Large intestine (tissue), 3 donors: ENCODE measurements at regions not wholly inside any gene's neighbourhood (a gene's known extent, or its start where the extent isn't known, plus 50 kb on each side); places are given as distances from the start of the nearest gene placed in this dataset.
"Not testable (repeated sequence)": the region's sequence is repeated elsewhere in the genome, so short reads cannot be mapped to it uniquely, and the experiment has no call there.

Experiments
- DNase-seq, 2 donors: peaks; one replicate each; pipeline versions ENCODE4 v3.0.0 to v3.0.0-alpha.2; 2013
- H3K27ac ChIP-seq: one replicate; pipeline ENCODE4 v1.5.1; 2013; ENCODE audit warnings: low read length
- H3K27me3 ChIP-seq: 2 replicates; pipeline ENCODE4 v1.6.1; 2013; ENCODE audit warnings: low read length; ENCODE audit not compliant: control insufficient read depth, insufficient read depth
- H3K36me3 ChIP-seq: 2 replicates; pipeline ENCODE4 v1.6.1; 2013; ENCODE audit warnings: low read length; ENCODE audit not compliant: control insufficient read depth, insufficient read depth
- H3K4me1 ChIP-seq: one replicate; pipeline ENCODE4 v1.6.1; 2013; ENCODE audit warnings: low read length; ENCODE audit not compliant: control insufficient read depth, insufficient read depth
- H3K4me3 ChIP-seq: one replicate; pipeline ENCODE4 v1.5.1; 2013; ENCODE audit warnings: low read length
- H3K9me3 ChIP-seq: one replicate; pipeline ENCODE4 v1.6.1; 2013; ENCODE audit warnings: mild to moderate bottlenecking, low read depth, low read length, moderate library complexity; ENCODE audit not compliant: control insufficient read depth
- WGBS: methylation state at CpG from one replicate; pipeline ENCODE4 v1.1.5; 2013; ENCODE audit warnings: low lambda C conversion rate; ENCODE audit not compliant: insufficient coverage; 5-methylcytosine and 5-hydroxymethylcytosine counted together

DNA sequence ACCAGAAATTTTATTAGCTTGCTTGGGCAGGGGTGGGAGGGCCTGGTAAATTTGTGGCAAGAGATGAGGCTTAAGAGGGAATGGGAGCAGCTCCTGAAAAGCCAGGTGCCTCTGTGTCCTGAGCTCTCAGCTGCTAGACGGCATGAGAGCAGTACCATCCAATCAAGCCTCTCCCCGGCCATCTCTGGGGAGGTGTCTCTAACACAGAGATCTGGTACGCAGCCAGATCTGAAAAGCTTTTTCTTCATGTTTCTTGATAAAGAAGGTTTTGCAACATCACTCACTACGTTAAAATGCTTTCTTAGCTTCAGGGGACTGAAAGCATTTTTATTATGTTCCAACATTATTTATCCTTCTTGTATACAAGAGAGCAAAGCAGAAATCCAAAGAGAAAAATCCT is 488.2 kb downstream of the RBFOX1 start:
- no peaks in the 10 kb centered on the region for H3K4me1 ChIP-seq
- H3K4me3 ChIP-seq: no peak overlapping the region
- H3K36me3 ChIP-seq: no peaks in the 10 kb centered on the region
- no peaks in the 10 kb centered on the region for H3K27me3 ChIP-seq
- 70% methylated on average over 2 of the region's 4 CpGs for WGBS
- H3K27ac ChIP-seq: no peak overlapping the region
- DNase-seq: no peak
- H3K9me3 ChIP-seq: no peaks in the 10 kb centered on the region

DNA sequence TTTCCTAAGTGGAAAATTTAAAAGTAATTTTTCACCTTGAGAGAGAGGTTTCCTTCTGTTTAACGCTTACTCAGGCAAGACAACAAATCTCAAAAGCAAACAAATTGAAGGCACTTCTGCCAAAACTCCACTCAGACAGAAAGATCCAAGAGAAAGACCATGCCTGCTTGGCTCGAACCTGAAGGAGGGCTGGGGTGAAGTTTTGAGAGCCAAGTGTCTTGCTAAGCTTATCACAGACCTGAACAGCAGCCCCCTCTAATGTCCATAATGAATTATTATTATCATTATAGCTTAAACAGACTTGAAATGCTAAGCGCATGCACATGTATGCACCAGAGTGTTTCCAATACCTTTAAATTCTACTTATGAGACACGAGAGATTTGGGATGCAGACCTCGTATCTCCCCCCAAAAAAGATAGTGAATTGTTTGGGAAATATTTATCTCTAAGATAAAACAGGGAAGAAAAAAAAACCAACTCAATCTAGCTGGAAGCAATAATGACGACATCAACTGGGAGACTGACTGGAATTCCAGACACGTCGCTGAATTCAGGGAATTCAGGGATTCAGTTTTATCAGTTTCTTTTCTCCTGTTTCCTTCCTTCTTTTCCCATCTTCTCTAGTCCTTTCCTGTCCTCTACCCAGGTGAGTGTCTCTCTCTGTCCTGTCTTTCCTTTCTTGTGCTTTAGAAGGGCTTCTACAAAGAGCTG is 473.2 kb downstream of the RBFOX1 start:
- H3K36me3 ChIP-seq: no peaks in the 10 kb centered on the region
- no peaks in the 10 kb centered on the region for H3K27me3 ChIP-seq
- no peaks in the 10 kb centered on the region for H3K4me1 ChIP-seq
- no peak overlapping the region for H3K4me3 ChIP-seq
- no peaks in the 10 kb centered on the region for H3K9me3 ChIP-seq
- WGBS: 60% methylated on average over 2 of the region's 8 CpGs
- no peak for DNase-seq
- H3K27ac ChIP-seq: no peak overlapping the region

DNA sequence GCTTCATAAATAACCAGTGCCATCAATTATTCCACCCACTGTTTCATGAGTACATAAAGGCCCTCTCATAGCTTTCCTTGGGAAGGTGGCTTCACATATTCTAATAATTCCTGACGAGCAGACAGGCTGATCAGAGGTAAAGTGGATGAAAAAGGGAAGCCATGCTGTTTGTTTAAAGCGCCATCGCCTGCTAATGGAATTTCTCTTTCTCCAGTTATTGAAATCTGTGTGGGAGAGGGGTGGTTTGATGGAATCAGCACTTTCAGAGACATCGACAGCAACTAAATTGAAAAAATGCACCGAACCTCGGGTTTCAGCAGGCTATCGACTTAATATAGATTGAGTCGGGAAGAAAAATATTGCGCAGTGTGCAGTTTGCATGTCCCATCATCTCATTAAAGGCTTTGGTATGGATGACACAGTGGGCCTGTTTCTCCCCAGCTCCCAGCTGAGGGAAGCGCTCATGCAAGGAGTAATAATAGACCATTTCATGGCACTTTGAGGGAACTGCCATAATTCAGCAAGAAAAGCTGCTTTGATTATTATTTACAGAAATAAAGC is 472.1 kb downstream of the RBFOX1 start:
- WGBS: 90% methylated on average over 4 of the region's 10 CpGs
- no peaks in the 10 kb centered on the region for H3K4me1 ChIP-seq
- H3K27me3 ChIP-seq: no peaks in the 10 kb centered on the region
- no peak for DNase-seq
- no peaks in the 10 kb centered on the region for H3K9me3 ChIP-seq
- no peak overlapping the region for H3K27ac ChIP-seq
- H3K4me3 ChIP-seq: no peak overlapping the region
- no peaks in the 10 kb centered on the region for H3K36me3 ChIP-seq

DNA sequence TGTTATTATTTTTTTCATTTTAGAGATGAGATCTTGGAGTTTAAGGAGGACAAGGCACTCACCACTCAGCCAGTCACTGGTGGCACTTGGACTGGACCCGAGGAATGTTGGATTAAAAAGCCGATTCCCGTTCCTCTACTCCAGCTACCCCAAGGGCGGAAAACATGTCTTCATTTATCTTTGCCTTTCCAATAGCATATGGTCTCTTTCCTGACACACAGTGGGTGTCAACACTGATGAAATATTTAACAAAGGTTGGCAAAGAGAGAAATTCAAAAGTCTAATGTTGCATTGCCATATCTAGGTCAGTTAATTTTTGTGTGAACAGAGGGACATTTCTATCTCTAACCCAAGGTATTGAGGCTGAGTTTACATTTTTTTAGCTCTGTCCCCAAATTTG is 459.7 kb downstream of the RBFOX1 start:
- Histone ChIP-seq H3K27me3 (no peaks in the 10 kb centered on the region), H3K27ac (no peak overlapping the region), H3K9me3 (no peaks in the 10 kb centered on the region), H3K36me3 (no peaks in the 10 kb centered on the region), H3K4me1 (no peaks in the 10 kb centered on the region), H3K4me3 (no peak overlapping the region)
- DNase-seq: no peak
- WGBS: no CpG with 5 or more reads among the region's 4 CpGs

DNA sequence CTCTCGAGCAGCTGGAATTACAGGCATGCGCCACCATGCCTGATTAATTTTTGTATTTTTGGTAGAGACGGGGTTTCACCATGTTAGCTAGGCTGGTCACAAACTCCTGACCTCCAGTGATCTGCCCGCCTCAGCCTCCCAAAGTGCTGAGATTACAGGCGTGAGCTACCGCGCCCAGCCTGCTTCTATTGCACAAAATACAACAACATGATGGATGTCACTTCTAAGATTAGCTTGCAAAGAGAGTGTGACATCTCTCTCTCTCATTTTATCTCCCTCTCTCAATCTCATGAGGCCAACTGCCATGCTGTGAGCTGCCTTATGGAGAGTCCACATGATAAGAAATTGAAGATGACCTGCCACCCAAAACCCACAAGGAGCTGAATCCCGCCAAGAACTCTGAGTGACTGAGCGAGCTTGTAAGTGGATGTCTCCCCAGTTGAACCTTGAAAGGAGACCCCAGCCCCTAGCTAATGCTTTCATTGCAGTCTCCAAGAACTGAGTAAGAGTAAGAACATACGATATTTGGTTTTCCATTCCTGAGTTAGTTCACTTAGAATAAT is 458.5 kb downstream of the RBFOX1 start:
- no peak for DNase-seq
- Histone ChIP-seq H3K4me3 (no peak overlapping the region), H3K4me1 (no peaks in the 10 kb centered on the region), H3K36me3 (no peaks in the 10 kb centered on the region), H3K27me3 (no peaks in the 10 kb centered on the region), H3K9me3 (no peaks in the 10 kb centered on the region), H3K27ac (no peak overlapping the region)
- WGBS: no CpG with 5 or more reads among the region's 10 CpGs

DNA sequence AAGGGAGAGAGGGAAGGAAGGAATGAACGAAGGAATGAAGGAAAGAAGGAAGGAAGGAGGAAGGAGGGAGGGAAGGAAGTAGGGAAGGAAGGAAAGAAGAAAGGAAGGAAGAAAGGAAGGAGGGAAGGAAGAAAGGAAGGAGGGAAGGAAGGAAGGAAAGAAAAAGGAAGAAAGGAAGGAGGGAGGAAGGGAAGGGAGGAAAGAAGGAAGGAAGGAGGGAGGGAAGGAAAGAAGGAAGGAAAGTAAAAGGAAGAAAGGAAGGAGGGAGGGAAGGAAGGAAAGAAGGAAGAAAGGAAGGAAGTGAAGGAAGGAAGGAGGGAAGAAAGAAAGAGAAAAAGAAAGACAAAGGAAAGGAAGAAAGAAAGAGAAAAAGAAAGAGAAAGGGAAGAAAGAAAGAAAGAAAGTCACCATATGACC is 442.4 kb downstream of the RBFOX1 start:
- H3K27ac ChIP-seq: no peak overlapping the region
- H3K9me3 ChIP-seq: no peaks in the 10 kb centered on the region
- H3K4me3 ChIP-seq: no peak overlapping the region
- no peaks in the 10 kb centered on the region for H3K36me3 ChIP-seq
- H3K4me1 ChIP-seq: no peaks in the 10 kb centered on the region
- 92% methylated on average over 1 of the region's 1 CpG for WGBS
- no peak for DNase-seq
- H3K27me3 ChIP-seq: no peaks in the 10 kb centered on the region

DNA sequence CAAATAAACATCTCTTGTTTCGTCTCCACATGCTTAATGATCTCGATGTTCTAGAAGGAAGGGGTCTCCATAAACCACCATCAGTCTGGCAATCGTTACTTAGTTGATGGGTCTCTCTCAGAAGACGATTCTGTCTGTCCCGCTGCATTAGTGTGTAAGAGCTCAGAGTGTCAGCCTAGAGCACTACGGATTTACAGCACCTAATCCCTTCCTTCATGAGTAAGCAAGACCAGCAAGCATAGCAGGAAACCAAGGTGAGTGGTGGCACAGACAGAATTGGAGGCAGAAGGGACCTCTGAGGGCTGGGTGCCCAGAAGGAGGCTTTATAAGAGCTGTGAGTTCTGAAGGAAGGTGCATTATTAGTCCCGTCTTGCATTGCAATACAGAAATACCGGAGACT is 440.1 kb downstream of the RBFOX1 start:
- DNase-seq: no peak
- no peaks in the 10 kb centered on the region for H3K36me3 ChIP-seq
- H3K27ac ChIP-seq: no peak overlapping the region
- H3K4me3 ChIP-seq: no peak overlapping the region
- no peaks in the 10 kb centered on the region for H3K27me3 ChIP-seq
- no peaks in the 10 kb centered on the region for H3K9me3 ChIP-seq
- WGBS: no CpG with 5 or more reads among the region's 8 CpGs
- H3K4me1 ChIP-seq: no peaks in the 10 kb centered on the region

DNA sequence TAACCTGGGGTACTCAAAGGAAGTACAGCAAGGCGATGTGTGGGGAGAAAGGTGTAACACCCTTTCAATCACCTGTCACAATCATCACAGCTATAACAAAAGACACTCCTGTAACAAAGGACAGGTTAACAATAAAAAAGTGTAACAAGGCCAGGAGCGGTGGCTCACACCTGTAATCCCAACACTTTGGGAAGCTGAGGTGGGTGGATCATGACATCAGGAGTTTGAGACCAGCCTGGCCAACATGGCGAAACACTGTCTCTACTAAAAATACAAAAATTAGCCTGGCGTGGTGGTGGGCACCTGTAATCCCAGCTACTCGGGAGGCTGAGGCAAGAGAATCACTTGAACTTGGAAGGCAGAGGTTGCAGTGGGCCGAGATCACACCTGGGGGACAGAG is 436.4 kb downstream of the RBFOX1 start:
- WGBS: no CpG with 5 or more reads among the region's 6 CpGs
- not testable (repeated sequence) for H3K9me3 ChIP-seq, H3K27me3 ChIP-seq

DNA sequence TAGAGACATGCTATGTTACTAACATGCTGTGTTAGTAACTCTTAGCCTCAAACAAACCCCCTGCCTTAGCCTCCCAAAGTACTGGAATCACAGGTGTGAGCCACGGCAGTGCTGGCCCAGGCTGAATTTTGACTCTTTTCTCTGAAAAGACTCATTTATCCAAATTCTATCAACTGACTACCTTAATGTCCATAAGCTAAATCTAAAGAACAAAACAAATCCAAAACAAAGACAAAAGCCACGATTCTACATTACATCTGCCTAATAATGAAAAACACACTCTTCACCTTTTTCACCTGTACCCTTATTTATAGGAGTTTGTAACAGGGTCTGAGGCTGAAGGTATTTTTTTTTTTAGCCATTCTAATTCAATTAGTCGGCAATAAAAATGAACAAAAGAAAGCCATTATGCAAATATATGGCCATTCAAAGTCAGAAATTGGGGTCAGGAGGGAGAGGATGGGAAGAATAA is 432.5 kb downstream of the RBFOX1 start:
- 20% methylated on average over 1 of the region's 3 CpGs for WGBS
- H3K27me3 ChIP-seq: peaks cover 7% of the 10 kb centered on the region
- no peaks in the 10 kb centered on the region for H3K36me3 ChIP-seq
- H3K9me3 ChIP-seq: no peaks in the 10 kb centered on the region
- no peak for DNase-seq
- H3K4me1 ChIP-seq: no peaks in the 10 kb centered on the region
- H3K27ac ChIP-seq: no peak overlapping the region
- H3K4me3 ChIP-seq: no peak overlapping the region

More for the DNA sequence above, 436.4 kb downstream of the RBFOX1 start:
- H3K4me1 ChIP-seq, DNase-seq, H3K4me3 ChIP-seq, H3K27ac ChIP-seq, H3K36me3 ChIP-seq: not testable (repeated sequence)

DNA sequence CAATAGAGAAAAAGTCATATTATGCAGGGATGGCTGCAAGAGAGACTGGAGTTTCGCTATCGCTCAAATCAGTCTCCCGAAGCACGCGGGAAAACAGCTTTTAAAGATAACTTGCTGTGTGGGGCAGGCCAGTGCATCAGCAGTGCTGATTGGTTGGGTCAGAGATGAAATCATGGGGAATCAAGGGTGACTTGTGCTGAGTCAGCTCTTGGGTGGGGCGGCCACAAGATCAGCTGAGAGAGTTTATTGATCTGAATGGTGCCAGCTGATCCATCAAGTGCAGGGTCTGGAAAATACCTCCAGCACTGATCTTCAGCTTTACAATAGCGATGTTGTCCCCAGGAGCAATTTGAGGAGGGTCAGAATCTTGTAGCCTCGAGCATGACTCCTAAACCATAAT is 430.5 kb downstream of the RBFOX1 start:
- Histone ChIP-seq H3K27me3 (peaks cover 7% of the 10 kb centered on the region), H3K9me3 (no peaks in the 10 kb centered on the region), H3K4me1 (no peaks in the 10 kb centered on the region), H3K36me3 (no peaks in the 10 kb centered on the region), H3K4me3 (no peak overlapping the region), H3K27ac (no peak overlapping the region)
- no peak for DNase-seq
- WGBS: no CpG with 5 or more reads among the region's 8 CpGs
